H1 (cell line): ENCODE measurements at regions not wholly inside any gene's neighbourhood (a gene's known extent, or its start where the extent isn't known, plus 50 kb on each side); places are given as distances from the start of the nearest gene placed in this dataset.

Experiments
- CTCF ChIA-PET: fragments of 300-600 bp; sonication (Branson Sonifier 250); formaldehyde crosslinking; loops from one replicate; lab custom pipeline; 2021; ENCODE audit not compliant: partially characterized antibody; lab: Charles Lee
- POLR2A ChIA-PET: fragments of 300-600 bp; sonication (Branson Sonifier 250); formaldehyde crosslinking; loops from one replicate; lab custom pipeline; 2021; ENCODE audit warnings: inconsistent platforms; ENCODE audit not compliant: partially characterized antibody; lab: Charles Lee
- DNase-seq, 2 experiments: peaks; one replicate each; pipeline versions ENCODE4 v3.0.0 to v3.0.0-alpha.2; 2010 to 2022; ENCODE audit warnings: low spot score in 2 of 2, low read depth in 1 of 2, mixed read lengths in 1 of 2
- FAIRE-seq: peaks from 2 replicates; lab custom pipeline; 2011; peaks lifted over from hg19 to GRCh38; lab: Jason Lieb, UNC
- H2AFZ ChIP-seq: 2 replicates; pipeline ENCODE4 v1.8.1; 2012; ENCODE audit warnings: low read length, inconsistent platforms
- H2AK5ac ChIP-seq: 2 replicates; pipeline ENCODE4 v1.6.1; 2013; ENCODE audit warnings: low read depth, low read length
- H2BK120ac ChIP-seq: replicated peaks from 2 replicates; pipeline ENCODE3; 2013; ENCODE audit warnings: low read depth, low read length, inconsistent platforms
- H2BK12ac ChIP-seq: 2 replicates; pipeline ENCODE4 v1.6.1; 2013; ENCODE audit warnings: low read depth, low read length
- H2BK15ac ChIP-seq: 2 replicates; pipeline ENCODE4 v1.6.1; 2013; ENCODE audit warnings: low read length
- H2BK20ac ChIP-seq: 2 replicates; pipeline ENCODE4 v1.6.1; 2013; ENCODE audit warnings: low read length
- H2BK5ac ChIP-seq: 2 replicates; pipeline ENCODE4 v1.6.1; 2013; ENCODE audit warnings: low read depth, low read length
- H3K14ac ChIP-seq: 2 replicates; pipeline ENCODE4 v1.6.1; 2013; ENCODE audit warnings: inconsistent platforms; ENCODE audit not compliant: insufficient read length
- H3K18ac ChIP-seq: 2 replicates; pipeline ENCODE4 v1.6.1; 2013; ENCODE audit warnings: low read length; ENCODE audit errors: extremely low read depth
- H3K23ac ChIP-seq: 2 replicates; pipeline ENCODE4 v1.6.1; 2013; ENCODE audit warnings: inconsistent platforms; ENCODE audit not compliant: insufficient read length
- H3K23me2 ChIP-seq: 2 replicates; pipeline ENCODE4 v1.6.1; 2013; ENCODE audit warnings: low read depth, low read length
- H3K27ac ChIP-seq: 2 replicates; pipeline ENCODE4 v1.6.1; 2011; ENCODE audit warnings: low read depth, low read length, inconsistent platforms
- H3K27me3 ChIP-seq, 4 experiments: replicated peaks in 1 of 4; 1 replicate in 1 of 4; 2 replicates in 3 of 4; pipeline versions ENCODE4 v1.6.1 to v1.8.1; 2011 to 2013; ENCODE audit warnings: low read length in 3 of 4, mild to moderate bottlenecking in 3 of 4, inconsistent platforms in 2 of 4, mixed read lengths in 2 of 4, moderate library complexity in 1 of 4; ENCODE audit not compliant: control insufficient read depth in 3 of 4, insufficient read depth in 3 of 4; ENCODE audit errors: extremely low read depth in 1 of 4
- H3K36me3 ChIP-seq, 4 experiments: 2 replicates each; pipeline versions ENCODE4 v1.6.1 to v1.8.1; 2011 to 2013; ENCODE audit warnings: mild to moderate bottlenecking in 4 of 4, low read length in 3 of 4, moderate library complexity in 2 of 4, control low read depth in 1 of 4, inconsistent platforms in 1 of 4; ENCODE audit not compliant: insufficient read depth in 4 of 4, control insufficient read depth in 2 of 4
- H3K4ac ChIP-seq: replicated peaks from 2 replicates; pipeline ENCODE3; 2013; ENCODE audit warnings: low read length, low read depth, mixed read lengths, inconsistent platforms; ENCODE audit not compliant: insufficient read length
- H3K4me1 ChIP-seq, 4 experiments: replicated peaks in 1 of 4; 1 replicate in 1 of 4; 2 replicates in 3 of 4; pipeline versions ENCODE4 v1.6.1 to v1.8.1; 2011 to 2013; ENCODE audit warnings: low read length in 3 of 4, inconsistent platforms in 2 of 4, mixed read lengths in 1 of 4; ENCODE audit not compliant: insufficient read depth in 4 of 4, control insufficient read depth in 3 of 4
- H3K4me2 ChIP-seq, 2 experiments: 2 replicates each; pipeline versions ENCODE4 v1.6.1 to v1.8.1; 2011 to 2013; ENCODE audit warnings: low read depth in 2 of 2, low read length in 2 of 2, control low read depth in 1 of 2, inconsistent platforms in 1 of 2, mild to moderate bottlenecking in 1 of 2; ENCODE audit not compliant: insufficient read depth in 1 of 2
- H3K4me3 ChIP-seq, 4 experiments: fragments of 200-600, 300-600 bp in 1 of 4; sonication (generic), shearing (Covaris generic), sonication (Bioruptor Twin) in 1 of 4; 2 replicates each; pipeline versions ENCODE4 v1.5.1 to v1.8.1; 2011 to 2016; ENCODE audit warnings: low read length in 4 of 4, low read depth in 3 of 4, control low read depth in 2 of 4, inconsistent platforms in 2 of 4, mild to moderate bottlenecking in 2 of 4, mixed read lengths in 1 of 4, moderate library complexity in 1 of 4; ENCODE audit not compliant: insufficient read depth in 2 of 4; ENCODE audit errors: extremely low read depth in 1 of 4
- H3K56ac ChIP-seq: replicated peaks from 2 replicates; pipeline ENCODE3; 2013; ENCODE audit warnings: low read depth, mild to moderate bottlenecking, mixed read lengths, low read length, inconsistent platforms; ENCODE audit not compliant: insufficient read length
- H3K79me1 ChIP-seq: 2 replicates; pipeline ENCODE4 v1.6.1; 2013; ENCODE audit warnings: low read depth, low read length, control low read depth
- H3K79me2 ChIP-seq, 2 experiments: 2 replicates each; pipeline versions ENCODE4 v1.6.1 to v1.8.1; 2012 to 2013; ENCODE audit warnings: low read length in 2 of 2, mild to moderate bottlenecking in 2 of 2, inconsistent platforms in 1 of 2; ENCODE audit not compliant: insufficient read depth in 2 of 2, control insufficient read depth in 1 of 2
- H3K9ac ChIP-seq, 4 experiments: replicated peaks in 1 of 4; 1 replicate in 1 of 4; 2 replicates in 3 of 4; pipeline versions ENCODE4 v1.6.1 to v1.8.1; 2011 to 2013; ENCODE audit warnings: low read depth in 3 of 4, low read length in 3 of 4, control low read depth in 2 of 4, mild to moderate bottlenecking in 2 of 4, moderate library complexity in 2 of 4, inconsistent platforms in 1 of 4; ENCODE audit errors: extremely low read depth in 1 of 4
- H3K9me3 ChIP-seq, 2 experiments: 2 replicates each; pipeline versions ENCODE4 v1.6.1 to v1.8.1; 2012 to 2013; ENCODE audit warnings: mild to moderate bottlenecking in 2 of 2, moderate library complexity in 2 of 2, control low read depth in 1 of 2, inconsistent platforms in 1 of 2, low read depth in 1 of 2, low read length in 1 of 2, mixed read lengths in 1 of 2; ENCODE audit not compliant: insufficient read depth in 2 of 2
- H4K20me1 ChIP-seq, 2 experiments: replicated peaks in 1 of 2; 2 replicates each; pipeline versions ENCODE3 to v1.8.1; 2011 to 2013; ENCODE audit warnings: inconsistent platforms in 2 of 2, low read length in 2 of 2, mild to moderate bottlenecking in 1 of 2; ENCODE audit not compliant: insufficient read depth in 2 of 2, control insufficient read depth in 1 of 2
- H4K5ac ChIP-seq: 2 replicates; pipeline ENCODE4 v1.6.1; 2013; ENCODE audit warnings: low read length, low read depth, mixed read lengths, inconsistent platforms; ENCODE audit not compliant: insufficient read length
- H4K8ac ChIP-seq: 2 replicates; pipeline ENCODE4 v1.8.0; 2013; ENCODE audit warnings: mild to moderate bottlenecking, moderate library complexity, low read length, inconsistent platforms; ENCODE audit not compliant: insufficient read depth; ENCODE audit errors: extremely low read depth
- H4K91ac ChIP-seq: replicated peaks from 2 replicates; pipeline ENCODE3; 2013; ENCODE audit warnings: low read length, mixed read lengths, inconsistent platforms; ENCODE audit not compliant: insufficient read length
- ASH2L ChIP-seq: fragments of 200-600, 300-600 bp; sonication (generic); IDR thresholded peaks from one replicate; pipeline ENCODE4 v1.7.1; 2017; ENCODE audit warnings: low read length
- CBX8 ChIP-seq: fragments of 300-800, 300-1000 bp; sonication (generic); IDR thresholded peaks from 2 replicates; pipeline ENCODE4 v1.7.1; 2016; ENCODE audit warnings: low read depth, low read length, borderline replicate concordance
- HDAC2 ChIP-seq, 2 experiments: fragments of 300-600 bp in 1 of 2; sonication (generic) in 1 of 2; IDR thresholded peaks; 2 replicates each; pipeline ENCODE4 v1.6.1; 2011 to 2012; ENCODE audit warnings: low read depth in 2 of 2, low read length in 2 of 2, mild to moderate bottlenecking in 2 of 2, moderate library complexity in 2 of 2, borderline replicate concordance in 1 of 2, inconsistent platforms in 1 of 2
- JUN ChIP-seq: IDR thresholded peaks from 2 replicates; pipeline ENCODE4 v1.6.1; 2011; ENCODE audit warnings: low read depth, mild to moderate bottlenecking, improper control_type of control experiment, low read length
- SP2 ChIP-seq: IDR thresholded peaks from 2 replicates; pipeline ENCODE4 v1.6.1; 2012; ENCODE audit warnings: mild to moderate bottlenecking, low read length, inconsistent platforms
- TAF1 ChIP-seq: IDR thresholded peaks from 2 replicates; pipeline ENCODE4 v1.6.1; 2011; ENCODE audit warnings: mild to moderate bottlenecking, low read depth, low read length
- YY1 ChIP-seq: IDR thresholded peaks from 2 replicates; pipeline ENCODE4 v1.6.1; 2011; ENCODE audit warnings: low read depth, mild to moderate bottlenecking, low read length
- WGBS, 2 experiments: shearing (Covaris generic) in 1 of 2; methylation state at CpG; one replicate each; pipeline versions ENCODE4 v1.1.6 to v1.1.7; 2013 to 2015; ENCODE audit warnings: low lambda C conversion rate in 2 of 2, mixed read lengths in 2 of 2, inconsistent platforms in 1 of 2, low coverage in 1 of 2, missing lambda C conversion rate in 1 of 2; ENCODE audit not compliant: insufficient replicate concordance in 2 of 2, insufficient coverage in 1 of 2, insufficient read length in 1 of 2; ENCODE audit errors: extremely low coverage in 1 of 2, missing lambda C conversion rate in 1 of 2; 5-methylcytosine and 5-hydroxymethylcytosine counted together

GRCh38 chr6:159444056-159444760 is 248.8 kb downstream of the SOD2 start:
- ChIA-PET CTCF (interaction anchor here (0.9 kb wide), 1 partner anchor 193 kb away, joined by 4 read pairs; no protein-coding TSS in a partner anchor), POLR2A (no interaction called here)
- H2BK5ac ChIP-seq = no peak overlapping the region
- H3K14ac ChIP-seq = no peak overlapping the region
- H3K9ac ChIP-seq = no peak overlapping the region
- FAIRE-seq = no peak
- peaks cover 84 to 93% of the 10 kb centered on the region in 2 experiments for H3K9me3 ChIP-seq
- H4K20me1 ChIP-seq = no peaks in the 10 kb centered on the region
- H3K4me3 ChIP-seq = no peak overlapping the region
- no peak overlapping the region for H2AK5ac ChIP-seq
- no peaks in the 10 kb centered on the region for H3K79me1 ChIP-seq
- H3K56ac ChIP-seq = no peak overlapping the region
- H4K91ac ChIP-seq = no peak overlapping the region
- H2BK12ac ChIP-seq = no peak overlapping the region
- no peak overlapping the region for H4K8ac ChIP-seq
- no peaks in the 10 kb centered on the region for H3K27me3 ChIP-seq
- no peaks in the 10 kb centered on the region for H3K36me3 ChIP-seq
- H4K5ac ChIP-seq = no peak overlapping the region
- H3K27ac ChIP-seq = no peak overlapping the region
- no peaks in the 10 kb centered on the region for H3K4me1 ChIP-seq
- H3K23ac ChIP-seq = no peak overlapping the region
- 81% methylated on average over 8 of the region's 8 CpGs; no CpG with 5 or more reads in 1 of the 2 experiments for WGBS, 2 experiments
- TF ChIP-seq HDAC2 (IDR thresholded peaks at IDR 0.05; ENCODE audit: borderline replicate concordance in 1 of 2, low read depth in 2 of 2, low read length in 2 of 2) (no peak), ASH2L (no peak), TAF1 (no peak), JUN (no peak), CBX8 (no peak), SP2 (no peak), YY1 (no peak)
- TF ChIP-seq, all 59 proteins: peak for 0
- Histone ChIP-seq H3K4ac (no peak overlapping the region), H3K4me2 (no peak overlapping the region), H2BK20ac (no peak overlapping the region), H3K18ac (no peak overlapping the region), H2BK120ac (no peak overlapping the region), H3K23me2 (no peaks in the 10 kb centered on the region), H2BK15ac (no peak overlapping the region), H3K79me2 (no peaks in the 10 kb centered on the region), H2AFZ (no peak overlapping the region)
- DNase-seq = no peak
